CD4-positive, alpha-beta T cell treated with Interleukin-4 for 4 hours (primary cell): ENCODE measurements at regions not wholly inside any gene's neighbourhood (a gene's known extent, or its start where the extent isn't known, plus 50 kb on each side); places are given as distances from the start of the nearest gene placed in this dataset.

Experiments
- DNase-seq: peaks from one replicate; pipeline ENCODE4 v3.0.0-alpha.2; 2020

GRCh38 chr16:51705142-51705541, 554.1 kb upstream of the SALL1 start:
- DNase-seq = no peak

- DNase-seq = no peak
Observed at GRCh38 chr16:51701025-51701424, 550.0 kb upstream of the SALL1 start.

- no peak for DNase-seq
Observed at GRCh38 chr16:51699686-51700396, 548.8 kb upstream of the SALL1 start.

GRCh38 chr16:51698647-51699046, 547.6 kb upstream of the SALL1 start:
- no peak for DNase-seq

GRCh38 chr16:51697454-51697853, 546.4 kb upstream of the SALL1 start:
- DNase-seq = no peak

GRCh38 chr16:51696376-51696775, 545.3 kb upstream of the SALL1 start:
- no peak for DNase-seq

- no peak for DNase-seq
Observed at GRCh38 chr16:51691109-51691508, 540.0 kb upstream of the SALL1 start.

GRCh38 chr16:51685498-51685897, 534.4 kb upstream of the SALL1 start:
- DNase-seq = no peak

- no peak for DNase-seq
Observed at GRCh38 chr16:51683882-51684281, 532.8 kb upstream of the SALL1 start.

GRCh38 chr16:51682905-51683304, 531.8 kb upstream of the SALL1 start:
- DNase-seq = no peak

- DNase-seq = no peak
Observed at GRCh38 chr16:51674615-51675014, 523.5 kb upstream of the SALL1 start.

- DNase-seq = no peak
Observed at GRCh38 chr16:51670527-51670926, 519.5 kb upstream of the SALL1 start.

- DNase-seq = no peak
Observed at GRCh38 chr16:51666821-51667220, 515.8 kb upstream of the SALL1 start.

- no peak for DNase-seq
Observed at GRCh38 chr16:51666074-51666473, 515.0 kb upstream of the SALL1 start.

GRCh38 chr16:51665436-51665998, 514.4 kb upstream of the SALL1 start:
- no peak for DNase-seq

GRCh38 chr16:51658531-51658930, 507.5 kb upstream of the SALL1 start:
- DNase-seq = no peak

- no peak for DNase-seq
Observed at GRCh38 chr16:51657848-51658247, 506.8 kb upstream of the SALL1 start.

GRCh38 chr16:51655249-51655648, 504.2 kb upstream of the SALL1 start:
- no peak for DNase-seq

- no peak for DNase-seq
Observed at GRCh38 chr16:51651061-51651466, 500.0 kb upstream of the SALL1 start.

GRCh38 chr16:51649631-51650030, 498.6 kb upstream of the SALL1 start:
- no peak for DNase-seq

- no peak for DNase-seq
Observed at GRCh38 chr16:51648526-51648925, 497.5 kb upstream of the SALL1 start.

- no peak for DNase-seq
Observed at GRCh38 chr16:51641191-51641765, 490.2 kb upstream of the SALL1 start.

- no peak for DNase-seq
Observed at GRCh38 chr16:51640196-51640595, 489.1 kb upstream of the SALL1 start.

- DNase-seq = no peak
Observed at GRCh38 chr16:51638339-51639135, 487.5 kb upstream of the SALL1 start.
